HepG2 (cell line): ENCODE measurements at regions not wholly inside any gene's neighbourhood (a gene's known extent, or its start where the extent isn't known, plus 50 kb on each side); places are given as distances from the start of the nearest gene placed in this dataset.

ENCODE experiments used
- ATAC-seq: fragments of 200-7000 bp; cut with Tn5 transposase; 3 replicates; pipeline ENCODE4 v1.9.1; 2020; ENCODE audit warnings: mild to moderate bottlenecking, moderate library complexity
- BruUV-seq: library from RNA; stranded (reverse); fragments of 400-500 nt; replicated peaks from 2 replicates; lab custom pipeline; 2021; lab: Mats Ljungman, UMichigan
- CTCF ChIA-PET: fragments of 300-600 bp; formaldehyde crosslinking; extraction: SDS; loops from one replicate; lab custom pipeline; 2021; ENCODE audit warnings: low total read pairs, inconsistent platforms, low intra/inter-chr PET ratio; lab: Yijun Ruan, JAX
- POLR2A ChIA-PET: fragments of 350-600 bp; sonication (Branson Sonifier 250); formaldehyde crosslinking; loops from one replicate; lab custom pipeline; 2020; ENCODE audit warnings: antibody characterized with exemption, inconsistent platforms; lab: Yijun Ruan, JAX
- DNase-seq: peaks from one replicate; pipeline ENCODE4 v3.0.0-alpha.2; 2015; ENCODE audit warnings: low spot score
- FAIRE-seq: peaks from 3 replicates; lab custom pipeline; 2011; peaks lifted over from hg19 to GRCh38; lab: Jason Lieb, UNC
- H2AFZ ChIP-seq: one replicate; pipeline ENCODE4 v1.6.1; 2011; ENCODE audit warnings: low read length, inconsistent platforms
- H3K27ac ChIP-seq: fragments of 300-600 bp; 3 replicates; pipeline ENCODE4 v1.8.0; 2011; ENCODE audit warnings: mixed run types, mild to moderate bottlenecking, mixed read lengths, low read length, inconsistent platforms; ENCODE audit not compliant: insufficient read depth; ENCODE audit errors: extremely low read length
- H3K27me3 ChIP-seq, 2 experiments: fragments of 200-600 bp in 1 of 2; 2 replicates in 1 of 2; 3 replicates in 1 of 2; pipeline versions ENCODE4 v1.6.0 to v1.8.0; 2011; ENCODE audit warnings: low read length in 2 of 2, mild to moderate bottlenecking in 2 of 2, moderate library complexity in 2 of 2, inconsistent platforms in 1 of 2; ENCODE audit not compliant: insufficient read depth in 2 of 2, control insufficient read depth in 1 of 2
- H3K36me3 ChIP-seq, 2 experiments: fragments of 200-600 bp in 1 of 2; replicated peaks in 1 of 2; 2 replicates in 1 of 2; 3 replicates in 1 of 2; pipeline versions ENCODE4 v1.5.1 to v1.8.0; 2011; ENCODE audit warnings: low read length in 2 of 2, inconsistent platforms in 1 of 2; ENCODE audit not compliant: insufficient read depth in 2 of 2, control insufficient read depth in 1 of 2
- H3K4me1 ChIP-seq: 2 replicates; pipeline ENCODE4 v1.5.1; 2012; ENCODE audit warnings: low read length, inconsistent platforms; ENCODE audit not compliant: insufficient read depth
- H3K4me2 ChIP-seq: 2 replicates; pipeline ENCODE4 v1.6.0; 2011; ENCODE audit warnings: low read depth, low read length, inconsistent platforms
- H3K4me3 ChIP-seq, 3 experiments: fragments of 200-600 bp in 1 of 3; sonication (generic), shearing (Covaris generic) in 1 of 3; replicated peaks in 1 of 3; 2 replicates each; pipeline ENCODE4 v1.5.1; 2011 to 2016; ENCODE audit warnings: low read length in 3 of 3, inconsistent platforms in 2 of 3, low read depth in 2 of 3, mild to moderate bottlenecking in 2 of 3, control low read depth in 1 of 3, mixed read lengths in 1 of 3; ENCODE audit not compliant: insufficient read depth in 1 of 3
- H3K79me2 ChIP-seq: one replicate; pipeline ENCODE4 v1.6.1; 2011; ENCODE audit warnings: low read length, inconsistent platforms; ENCODE audit not compliant: insufficient read depth
- H3K9ac ChIP-seq: 2 replicates; pipeline ENCODE4 v1.6.0; 2011; ENCODE audit warnings: mild to moderate bottlenecking, low read depth, low read length, inconsistent platforms; ENCODE audit not compliant: insufficient read depth
- H3K9me3 ChIP-seq: 2 replicates; pipeline ENCODE4 v1.5.1; 2012; ENCODE audit warnings: mild to moderate bottlenecking, low read length
- H4K20me1 ChIP-seq: 2 replicates; pipeline ENCODE4 v1.6.0; 2011; ENCODE audit warnings: inconsistent platforms, mild to moderate bottlenecking, low read length, moderate library complexity; ENCODE audit not compliant: insufficient read depth
- CEBPG ChIP-seq: IDR thresholded peaks from 2 replicates; pipeline ENCODE4 v1.6.1; 2016
- GZF1 ChIP-seq: sonication (generic); formaldehyde crosslinking; IDR thresholded peaks from 2 replicates; pipeline ENCODE4 v1.5.1; 2020; ENCODE audit warnings: mild to moderate bottlenecking, missing genetic modification reagents
- JUNB ChIP-seq: sonication (generic); formaldehyde crosslinking; IDR thresholded peaks from 2 replicates; pipeline ENCODE4 v1.8.0; 2022; ENCODE audit warnings: missing genetic modification reagents, mild to moderate bottlenecking, borderline replicate concordance
- NFKB2 ChIP-seq: sonication (generic); formaldehyde crosslinking; IDR thresholded peaks from 2 replicates; pipeline ENCODE4 v1.4.0; 2020; ENCODE audit warnings: missing genetic modification reagents, borderline replicate concordance
- YEATS2 ChIP-seq: sonication (generic); formaldehyde crosslinking; IDR thresholded peaks from 2 replicates; pipeline ENCODE4 v1.4.0; 2020; ENCODE audit warnings: missing genetic modification reagents, borderline replicate concordance
- ZFP37 ChIP-seq: sonication (generic); formaldehyde crosslinking; IDR thresholded peaks from 2 replicates; pipeline ENCODE4 v1.4.0; 2020; ENCODE audit warnings: missing genetic modification reagents, borderline replicate concordance
- ZNF280D ChIP-seq: sonication (generic); formaldehyde crosslinking; IDR thresholded peaks from 2 replicates; pipeline ENCODE4 v1.5.1; 2020; ENCODE audit warnings: mild to moderate bottlenecking, missing genetic modification reagents
- ZNF317 ChIP-seq: sonication (generic); formaldehyde crosslinking; IDR thresholded peaks from 2 replicates; pipeline ENCODE4 v1.5.0; 2020; ENCODE audit warnings: mild to moderate bottlenecking, missing genetic modification reagents
- ZNF441 ChIP-seq: sonication (generic); formaldehyde crosslinking; IDR thresholded peaks from 2 replicates; pipeline ENCODE4 v1.7.0; 2021; ENCODE audit warnings: missing genetic modification reagents, borderline replicate concordance
- ZNF746 ChIP-seq: sonication (generic); formaldehyde crosslinking; IDR thresholded peaks from 2 replicates; pipeline ENCODE4 v1.8.0; 2022; ENCODE audit warnings: mild to moderate bottlenecking, missing genetic modification reagents
- WGBS: methylation state at CpG from one replicate; pipeline ENCODE4 v1.1.6; 2017; ENCODE audit warnings: low lambda C conversion rate; 5-methylcytosine and 5-hydroxymethylcytosine counted together
- in situ Hi-C: cut with HindIII; loops from 2 replicates; pipeline ENCODE4 v1.10.0; 2017; ENCODE audit warnings: low pct_unique_long_range_greater_than_20kb; ENCODE audit not compliant: extremely low pct_ligation_motif_present
- intact Hi-C: fragments of 100-400 bp; cut with micrococcal nuclease; formaldehyde crosslinking; loops from one replicate; pipeline ENCODE4 v1.10.0; 2022; ENCODE audit not compliant: unreplicated experiment

GRCh38 chr7:131254211-131254610, 73.5 kb upstream of the MKLN1 start (continued):
- TF ChIP-seq ZNF280D (CRISPR knock-in tag) (no peak), NFKB2 (CRISPR knock-in tag) (no peak), ZFP37 (CRISPR knock-in tag) (no peak), ZNF746 (CRISPR knock-in tag) (no peak), CEBPG (CRISPR knock-in tag) (no peak)
- TF ChIP-seq, all 625 proteins: peak for 0

GRCh38 chr7:131255242-131255641, 72.4 kb upstream of the MKLN1 start:
- Histone ChIP-seq H3K4me1 (no peaks in the 10 kb centered on the region), H4K20me1 (no peaks in the 10 kb centered on the region), H3K9ac (no peak overlapping the region), H3K4me3 (no peak overlapping the region), H3K4me2 (no peak overlapping the region), H3K27me3 (peaks cover 0 to 14% of the 10 kb centered on the region in 2 experiments; a peak in 2 of 5 replicates), H3K27ac (no peak overlapping the region), H3K9me3 (peaks cover 19% of the 10 kb centered on the region), H2AFZ (no peak overlapping the region), H3K79me2 (no peaks in the 10 kb centered on the region), H3K36me3 (no peaks in the 10 kb centered on the region)
- no TSS peak for BruUV-seq
- ChIA-PET CTCF (no interaction called here), POLR2A (no interaction called here)
- ATAC-seq (no peak), FAIRE-seq (no peak), DNase-seq (no peak)
- in situ Hi-C loops = no loop called here
- TF ChIP-seq JUNB (CRISPR knock-in tag) (no peak), ZNF280D (CRISPR knock-in tag) (peak; percentile 28; the same call in 1 of the 2 replicates), ZNF441 (CRISPR knock-in tag) (no peak), GZF1 (no peak), YEATS2 (no peak), ZNF317 (CRISPR knock-in tag) (peak; percentile 100)
- intact Hi-C loops = no loop called here
- WGBS = 7% methylated on average over 1 of the region's 1 CpG
